Stimulated activated CD4-positive, alpha-beta T cell treated with anti-CD3 and anti-CD28 coated beads, Interleukin-2, amount 100 ng/mL, for 24 hours (primary cell): ENCODE measurements at regions not wholly inside any gene's neighbourhood (a gene's known extent, or its start where the extent isn't known, plus 50 kb on each side); places are given as distances from the start of the nearest gene placed in this dataset.

Experiments
- DNase-seq, 2 donors: peaks; one replicate each; pipeline ENCODE4 v3.0.0-alpha.2; 2020

DNA sequence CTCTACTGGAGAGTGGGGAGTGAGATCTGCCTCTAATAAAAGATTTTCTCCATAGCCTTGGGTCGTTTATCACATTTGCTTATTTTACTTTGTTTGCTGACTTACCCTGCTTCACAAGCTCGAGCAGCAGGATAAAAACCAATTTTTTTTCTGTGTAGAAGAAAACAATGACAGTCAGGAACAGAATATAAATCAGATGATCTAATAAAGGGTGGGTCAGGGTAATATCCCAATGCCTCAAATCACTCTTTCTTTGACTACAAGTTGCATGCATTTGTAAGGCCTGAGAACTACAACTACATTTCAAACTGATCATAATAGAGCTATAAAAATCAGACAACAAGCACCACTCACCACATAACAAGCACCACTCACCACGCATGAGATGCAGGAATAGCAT is 174.4 kb upstream of the ADARB2 start:
- DNase-seq, result no peak

- DNase-seq, result no peak
Measured at GRCh38 chr10:1903982-1904381, 166.7 kb upstream of the ADARB2 start.

- DNase-seq, result no peak
Measured at GRCh38 chr10:1896153-1896552, 158.8 kb upstream of the ADARB2 start.

DNA sequence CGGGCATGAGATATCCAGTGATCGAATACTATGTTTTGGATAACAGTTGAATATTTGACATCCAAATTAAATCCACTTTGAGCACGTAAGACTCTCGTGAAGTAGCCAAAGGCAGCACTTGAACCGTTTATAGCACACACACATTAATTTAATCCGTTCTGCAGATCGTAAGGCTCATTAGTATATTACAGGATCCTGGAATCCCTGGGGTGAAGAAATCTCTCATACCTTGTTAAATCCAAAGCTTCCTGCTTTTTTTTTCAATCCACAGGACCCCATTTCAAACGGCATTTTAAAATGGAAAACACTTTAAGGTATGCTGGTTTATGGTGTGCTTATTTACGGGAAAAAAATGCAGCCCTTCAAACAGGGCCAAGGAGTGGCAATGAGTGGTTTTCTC is 158.4 kb upstream of the ADARB2 start:
- DNase-seq, result no peak

DNA sequence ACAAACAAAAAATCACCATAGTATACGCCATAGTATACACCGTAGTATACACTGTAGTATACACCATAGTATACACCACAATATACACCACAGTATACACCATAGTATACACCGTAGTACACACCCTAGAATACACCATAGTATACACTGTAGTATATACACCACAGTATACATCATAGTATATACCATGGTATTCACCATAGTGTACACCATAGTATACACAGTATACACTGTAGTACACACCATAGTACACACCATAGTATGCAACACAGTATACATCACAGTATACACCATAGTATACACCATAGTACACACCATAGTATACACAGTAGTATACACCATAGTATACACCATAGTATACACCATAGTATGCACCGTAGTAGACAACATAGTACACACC is 157.6 kb upstream of the ADARB2 start:
- no peak for DNase-seq

DNA sequence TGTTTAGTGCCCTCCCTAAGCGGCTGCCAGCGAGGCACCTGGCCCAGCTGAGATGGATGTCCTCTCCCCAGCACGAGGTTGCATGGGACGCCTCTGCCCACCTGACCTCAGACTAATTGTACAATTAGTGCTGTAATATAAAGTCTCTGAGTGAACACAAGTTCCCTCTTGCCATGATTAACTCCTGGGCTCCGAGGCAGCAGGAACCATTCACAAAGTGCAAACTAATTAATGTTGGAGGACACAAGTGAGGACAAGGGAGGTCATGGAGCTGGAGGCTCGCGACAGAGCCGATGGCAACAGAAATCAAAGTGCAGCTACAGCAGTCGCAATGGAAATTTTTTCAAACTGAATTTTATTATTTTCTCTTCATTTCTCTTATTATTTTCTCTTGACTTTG is 156.6 kb upstream of the ADARB2 start:
- DNase-seq, result no peak

- no peak for DNase-seq
Measured at GRCh38 chr10:1886039-1886438, 148.7 kb upstream of the ADARB2 start.

DNA sequence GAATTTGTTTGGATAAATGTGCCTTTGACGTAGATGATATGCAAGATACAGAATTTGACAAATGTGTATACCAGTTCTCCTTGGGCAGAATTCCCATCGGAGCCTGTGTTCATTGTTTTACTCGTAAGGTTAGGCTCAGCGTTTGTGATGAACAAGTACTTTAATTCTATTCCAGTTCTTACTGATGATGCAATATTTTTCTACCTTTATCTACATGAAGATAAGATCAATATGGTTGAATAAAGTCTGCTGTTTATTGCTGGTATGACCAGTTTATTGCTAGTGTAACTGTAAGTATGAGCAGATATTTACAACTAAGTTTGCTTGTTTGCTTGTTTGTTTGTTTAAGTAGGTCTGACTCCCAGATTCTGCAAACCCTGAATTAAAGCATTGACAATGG is 145.4 kb upstream of the ADARB2 start:
- no peak for DNase-seq

- no peak for DNase-seq
Measured at GRCh38 chr10:1882180-1882579, 144.9 kb upstream of the ADARB2 start.

DNA sequence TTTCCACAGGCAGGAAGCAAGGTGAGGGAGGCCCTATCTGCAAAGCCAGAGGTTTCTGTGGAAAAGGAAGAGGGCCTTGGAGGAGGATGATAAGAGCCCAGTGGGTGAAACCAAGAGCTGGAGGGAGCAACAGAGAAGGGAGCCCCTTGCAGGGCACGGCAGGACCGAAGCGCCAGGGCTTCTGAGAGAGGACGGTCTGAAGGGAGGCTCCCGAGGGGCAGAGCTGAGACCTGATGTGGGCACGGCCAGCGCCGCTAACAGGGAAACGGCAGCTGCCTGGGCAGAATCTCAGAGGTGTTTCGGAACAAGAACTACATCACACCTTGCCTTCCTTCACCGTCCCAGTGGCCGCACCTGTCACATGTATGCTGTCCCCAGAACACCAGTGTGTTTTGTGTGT is 144.3 kb upstream of the ADARB2 start:
- no peak for DNase-seq

DNA sequence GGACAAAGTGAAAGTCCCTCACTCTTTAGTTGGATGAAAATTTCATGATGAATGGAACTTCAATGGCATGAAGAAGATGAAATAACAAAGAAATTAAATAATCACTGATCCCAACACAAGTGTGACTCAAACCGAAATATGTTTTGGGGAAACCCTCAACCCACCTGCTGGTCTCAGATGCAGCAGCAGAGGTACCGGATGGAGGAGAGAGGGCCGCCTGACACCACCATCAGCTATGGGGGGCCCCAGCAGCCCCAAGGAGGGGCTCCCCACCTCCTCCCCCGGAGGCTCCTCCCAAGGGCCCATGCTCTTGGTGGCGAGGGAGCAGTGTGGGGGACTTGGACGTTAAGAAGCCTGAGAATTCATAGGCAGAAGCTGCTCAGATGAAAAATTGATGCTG is 137.2 kb upstream of the ADARB2 start:
- DNase-seq, result no peak

- no peak for DNase-seq
Measured at GRCh38 chr10:1873661-1874315, 136.5 kb upstream of the ADARB2 start.

- DNase-seq, result no peak
Measured at GRCh38 chr10:1872151-1872726, 134.9 kb upstream of the ADARB2 start.

DNA sequence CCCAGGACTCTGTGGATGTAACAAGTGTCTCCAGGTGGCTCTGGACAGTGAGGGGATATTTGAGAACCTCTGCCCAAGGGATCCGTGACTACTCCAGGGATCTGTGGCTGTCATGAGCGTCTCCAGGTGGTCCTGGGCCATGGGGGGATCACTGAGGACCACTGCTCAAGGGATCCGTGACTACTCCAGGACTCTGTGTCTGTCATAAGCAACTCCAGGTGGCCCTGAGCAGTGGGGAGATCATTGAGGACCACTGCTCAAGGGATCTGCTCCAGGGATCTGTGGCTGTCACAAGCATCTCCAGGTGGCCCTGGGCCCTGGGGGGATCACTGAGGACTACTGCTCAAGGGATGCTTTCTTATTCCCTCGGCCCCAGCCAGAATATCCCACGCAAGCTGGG is 133.2 kb upstream of the ADARB2 start:
- DNase-seq, result no peak

GRCh38 chr10:1869861-1870260 is 132.5 kb upstream of the ADARB2 start:
- no peak for DNase-seq

GRCh38 chr10:1860351-1860750 is 123.0 kb upstream of the ADARB2 start:
- DNase-seq, result no peak

DNA sequence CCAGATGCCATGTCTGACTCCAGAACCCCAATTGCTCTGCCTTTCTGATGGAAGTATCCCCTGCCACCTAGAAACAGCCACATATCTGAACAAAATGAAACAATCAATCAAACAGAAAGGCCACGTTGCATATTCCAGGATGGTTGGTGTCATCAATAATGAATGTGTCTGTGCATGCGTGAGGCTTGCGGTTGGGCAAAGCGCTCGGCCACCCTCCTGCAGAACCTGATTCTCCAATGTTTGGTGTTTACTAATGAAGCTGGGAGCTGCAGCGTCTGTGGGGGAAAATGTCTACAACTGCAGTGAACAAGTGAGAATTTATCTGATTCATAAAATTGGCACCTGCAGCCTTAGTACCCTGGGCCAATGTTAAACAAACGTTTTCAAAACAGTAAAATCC is 121.2 kb upstream of the ADARB2 start:
- no peak for DNase-seq

DNA sequence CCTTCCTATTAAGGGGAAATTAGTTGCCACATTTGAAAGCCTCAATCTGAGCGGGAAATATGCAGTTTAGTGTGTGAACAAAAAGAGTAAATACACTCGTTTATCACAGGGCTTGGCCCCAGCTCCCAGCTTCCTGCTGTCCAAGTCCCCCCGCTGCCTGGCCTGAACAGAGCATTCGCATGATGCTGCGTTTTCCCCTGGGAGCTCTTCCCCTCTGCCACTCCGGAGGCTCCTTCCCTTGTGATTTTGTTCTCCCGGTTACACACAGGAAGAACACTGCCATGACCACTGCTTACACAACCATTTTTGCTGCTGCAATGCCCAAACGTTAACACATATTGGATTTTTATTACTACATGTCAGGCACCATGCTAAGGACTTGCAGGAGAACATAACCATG is 120.7 kb upstream of the ADARB2 start:
- no peak for DNase-seq

- DNase-seq, result no peak
Measured at GRCh38 chr10:1855911-1856310, 118.6 kb upstream of the ADARB2 start.

- DNase-seq, result no peak
Measured at GRCh38 chr10:1854271-1854670, 116.9 kb upstream of the ADARB2 start.

GRCh38 chr10:1853801-1854200 is 116.5 kb upstream of the ADARB2 start:
- DNase-seq, result no peak

DNA sequence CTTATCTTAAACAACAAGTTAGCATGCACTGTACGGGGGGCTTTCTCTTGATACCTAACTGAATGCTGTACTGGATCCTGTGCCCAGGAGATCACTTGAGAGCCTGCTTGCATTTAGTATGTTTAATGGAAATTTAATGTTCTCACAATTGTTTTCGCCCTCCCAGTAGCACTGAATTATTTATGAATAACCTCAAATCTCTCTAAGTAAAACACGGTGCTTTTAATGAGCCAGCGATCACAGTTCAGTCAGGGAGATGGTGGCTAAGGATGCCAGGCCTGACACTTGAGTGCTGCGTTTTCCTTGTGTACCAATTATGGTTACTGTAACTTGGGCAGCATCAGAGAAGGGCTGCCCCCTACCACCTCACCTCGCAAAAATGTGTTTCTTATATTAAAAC is 115.5 kb upstream of the ADARB2 start:
- no peak for DNase-seq

DNA sequence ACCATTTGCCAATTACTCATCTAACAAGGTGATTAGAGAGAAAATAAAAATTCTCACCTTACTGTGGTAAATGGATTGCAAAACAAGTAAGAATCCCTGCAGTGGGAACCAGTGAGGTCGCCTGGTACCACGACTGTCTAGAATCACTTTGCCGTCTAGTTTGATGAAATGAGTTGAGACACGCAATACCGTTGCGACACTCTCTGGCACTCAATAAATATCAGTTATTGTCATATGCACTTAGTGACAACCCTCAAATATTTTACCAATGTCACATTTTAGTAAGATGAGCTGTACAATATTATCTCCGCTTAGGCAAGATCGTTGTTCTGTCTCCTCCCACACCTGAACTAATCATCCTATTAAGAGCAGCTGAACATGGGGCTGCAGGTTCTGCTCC is 114.4 kb upstream of the ADARB2 start:
- no peak for DNase-seq

DNA sequence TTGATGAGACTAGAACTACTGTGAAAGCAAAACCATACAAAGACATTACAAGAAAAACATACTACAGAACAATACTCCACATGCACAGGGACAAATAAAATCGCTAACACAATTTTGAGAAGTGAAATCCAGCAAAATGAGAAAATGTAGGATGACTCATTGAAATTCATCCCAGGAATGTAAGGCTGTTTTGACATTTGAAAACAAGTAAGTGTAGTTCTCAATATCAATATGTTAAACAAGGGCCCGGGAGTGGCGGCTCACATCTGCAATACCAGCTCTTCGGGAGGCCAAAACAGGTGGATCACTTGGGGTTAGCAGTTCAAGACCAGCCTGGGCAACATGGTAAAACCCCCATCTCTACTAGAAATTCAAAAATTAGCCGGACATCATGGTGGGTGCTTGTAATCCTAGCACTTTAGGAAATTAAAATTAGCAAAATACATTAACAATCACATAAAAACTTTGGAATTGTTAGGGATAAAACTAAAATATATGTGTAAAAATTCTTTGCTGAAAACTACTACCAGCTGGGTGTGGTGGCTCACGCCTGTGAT is 113.7 kb upstream of the ADARB2 start:
- DNase-seq, result no peak

DNA sequence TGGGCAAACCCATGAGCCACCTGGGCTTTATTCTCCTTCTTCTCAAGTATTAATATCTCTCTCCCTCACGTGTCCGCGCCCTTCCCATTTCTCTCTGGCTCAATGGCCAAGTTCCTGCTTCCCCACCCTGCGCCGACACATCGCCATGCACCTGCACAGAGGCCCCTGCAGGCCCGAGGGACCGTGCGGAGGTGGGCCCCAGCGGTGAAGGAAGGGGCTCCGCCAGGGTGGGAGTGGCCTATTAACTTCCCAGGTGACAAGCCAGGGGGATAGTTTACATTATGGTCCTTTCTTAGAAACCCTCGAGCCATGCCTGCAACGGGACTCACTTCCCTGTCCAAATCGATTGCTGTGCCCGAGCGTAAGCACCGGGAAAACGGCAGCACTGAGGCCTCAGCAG is 110.0 kb upstream of the ADARB2 start:
- DNase-seq, result no peak
